Uterus (tissue), 2 donors: ENCODE measurements at regions not wholly inside any gene's neighbourhood (a gene's known extent, or its start where the extent isn't known, plus 50 kb on each side); places are given as distances from the start of the nearest gene placed in this dataset.

Experiments
- CTCF ChIP-seq, 4 experiments: fragments of 200-600 bp in 2 of 4; fragments of 450-650 bp in 2 of 4; sonication (generic) in 2 of 4; IDR thresholded peaks; one replicate each; pipeline ENCODE4 v1.5.1; 2016 to 2019; ENCODE audit warnings: antibody characterized with exemption in 4 of 4, mild to moderate bottlenecking in 2 of 4, moderate library complexity in 1 of 4
- POLR2A ChIP-seq, 2 donors: fragments of 450-650 bp; IDR thresholded peaks; one replicate each; pipeline ENCODE4 v1.6.1; 2016; ENCODE audit warnings: antibody characterized with exemption in 2 of 2, mild to moderate bottlenecking in 1 of 2, moderate library complexity in 1 of 2

GRCh38 chr4:19694812-19695211 is 556.9 kb upstream of the SLIT2 start:
- TF ChIP-seq CTCF (IDR thresholded peaks at IDR 0.05) (no peak), POLR2A (IDR thresholded peaks at IDR 0.05) (no peak)
